ENCODE measurements at regions not wholly inside any gene's neighbourhood (a gene's known extent, or its start where the extent isn't known, plus 50 kb on each side); places are given as distances from the start of the nearest gene placed in this dataset.

DNA sequence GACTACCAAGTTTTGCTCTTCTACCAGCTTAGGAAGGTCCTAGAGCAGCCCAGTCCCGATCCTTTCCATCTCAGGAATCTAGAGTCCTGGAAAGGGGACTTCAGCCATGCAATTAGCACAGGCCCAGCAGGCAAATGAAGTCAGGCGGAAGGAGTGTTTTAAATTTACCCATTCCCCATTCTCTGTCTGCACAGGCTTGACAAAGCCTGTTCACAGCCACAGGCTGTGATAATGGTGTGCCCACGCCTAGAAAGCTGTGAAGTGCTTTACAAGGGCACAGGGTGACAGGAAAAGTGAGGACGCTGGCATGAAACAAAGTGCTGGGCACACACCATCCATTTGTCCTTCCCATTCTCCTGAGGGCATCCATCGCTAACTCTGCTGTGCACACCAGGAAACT lies 79.0 kb downstream of the PITPNM2 start:
- TF ChIP-seq, protein P1, sequence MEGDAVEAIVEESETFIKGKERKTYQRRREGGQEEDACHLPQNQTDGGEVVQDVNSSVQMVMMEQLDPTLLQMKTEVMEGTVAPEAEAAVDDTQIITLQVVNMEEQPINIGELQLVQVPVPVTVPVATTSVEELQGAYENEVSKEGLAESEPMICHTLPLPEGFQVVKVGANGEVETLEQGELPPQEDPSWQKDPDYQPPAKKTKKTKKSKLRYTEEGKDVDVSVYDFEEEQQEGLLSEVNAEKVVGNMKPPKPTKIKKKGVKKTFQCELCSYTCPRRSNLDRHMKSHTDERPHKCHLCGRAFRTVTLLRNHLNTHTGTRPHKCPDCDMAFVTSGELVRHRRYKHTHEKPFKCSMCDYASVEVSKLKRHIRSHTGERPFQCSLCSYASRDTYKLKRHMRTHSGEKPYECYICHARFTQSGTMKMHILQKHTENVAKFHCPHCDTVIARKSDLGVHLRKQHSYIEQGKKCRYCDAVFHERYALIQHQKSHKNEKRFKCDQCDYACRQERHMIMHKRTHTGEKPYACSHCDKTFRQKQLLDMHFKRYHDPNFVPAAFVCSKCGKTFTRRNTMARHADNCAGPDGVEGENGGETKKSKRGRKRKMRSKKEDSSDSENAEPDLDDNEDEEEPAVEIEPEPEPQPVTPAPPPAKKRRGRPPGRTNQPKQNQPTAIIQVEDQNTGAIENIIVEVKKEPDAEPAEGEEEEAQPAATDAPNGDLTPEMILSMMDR (IDR thresholded peaks at IDR 0.05 in 4 of 5, conservative IDR thresholded peaks at IDR 0.05 in 1 of 5) = no peak
- peak in 1 of 2 donors; percentile 5 for TF ChIP-seq POLR2A (IDR thresholded peaks at IDR 0.05)
